CD14-positive monocyte (primary cell): ENCODE measurements at regions not wholly inside any gene's neighbourhood (a gene's known extent, or its start where the extent isn't known, plus 50 kb on each side); places are given as distances from the start of the nearest gene placed in this dataset.

Experiments used
- DNase-seq, 3 donors: peaks; one replicate each; pipeline ENCODE4 v3.0.0-alpha.2; 2011 to 2022
- H2AFZ ChIP-seq: 2 replicates; pipeline ENCODE4 v1.6.0; 2012; ENCODE audit warnings: mild to moderate bottlenecking, low read depth, low read length, inconsistent platforms; ENCODE audit not compliant: insufficient read depth, poor library complexity, severe bottlenecking
- H3K27ac ChIP-seq, 2 donors: 1 replicate in 1 of 2; 2 replicates in 1 of 2; pipeline ENCODE4 v1.5.1; 2012 to 2013; ENCODE audit warnings: low read length in 2 of 2, control low read depth in 1 of 2, inconsistent platforms in 1 of 2, low read depth in 1 of 2, mild to moderate bottlenecking in 1 of 2
- H3K27me3 ChIP-seq, 2 donors: one replicate each; pipeline versions ENCODE4 v1.6.0 to v1.6.1; 2011 to 2013; ENCODE audit warnings: low read length in 2 of 2; ENCODE audit not compliant: control insufficient read depth in 2 of 2, insufficient read depth in 2 of 2
- H3K36me3 ChIP-seq, 2 donors: replicated peaks in 1 of 2; 1 replicate in 1 of 2; 2 replicates in 1 of 2; pipeline versions ENCODE4 v1.5.1 to v1.6.1; 2012 to 2013; ENCODE audit warnings: low read length in 2 of 2, control low read depth in 1 of 2, inconsistent platforms in 1 of 2, mild to moderate bottlenecking in 1 of 2; ENCODE audit not compliant: insufficient read depth in 2 of 2, control insufficient read depth in 1 of 2
- H3K4me1 ChIP-seq, 2 donors: 1 replicate in 1 of 2; 2 replicates in 1 of 2; pipeline versions ENCODE4 v1.5.1 to v1.6.1; 2012 to 2013; ENCODE audit warnings: low read length in 2 of 2, control low read depth in 1 of 2, inconsistent platforms in 1 of 2, mild to moderate bottlenecking in 1 of 2, moderate library complexity in 1 of 2; ENCODE audit not compliant: insufficient read depth in 2 of 2, control insufficient read depth in 1 of 2
- H3K4me2 ChIP-seq: replicated peaks from 2 replicates; pipeline ENCODE3; 2012; ENCODE audit warnings: low read length, moderate library complexity, mild to moderate bottlenecking; ENCODE audit not compliant: poor library complexity, severe bottlenecking; ENCODE audit errors: extremely low read depth
- H3K4me3 ChIP-seq, 3 experiments: fragments of 200-600 bp in 1 of 3; sonication (generic) in 1 of 3; replicated peaks in 1 of 3; 1 replicate in 2 of 3; 2 replicates in 1 of 3; pipeline ENCODE4 v1.5.1; 2011 to 2013; ENCODE audit warnings: low read length in 3 of 3, mild to moderate bottlenecking in 3 of 3, control low read depth in 2 of 3, low read depth in 2 of 3, inconsistent platforms in 1 of 3, moderate library complexity in 1 of 3
- H3K79me2 ChIP-seq: 2 replicates; pipeline ENCODE4 v1.6.0; 2012; ENCODE audit warnings: mild to moderate bottlenecking, control low read depth, inconsistent platforms, low read length, moderate library complexity; ENCODE audit not compliant: insufficient read depth
- H3K9ac ChIP-seq: 2 replicates; pipeline ENCODE4 v1.6.0; 2017; ENCODE audit warnings: low read length, mild to moderate bottlenecking; ENCODE audit not compliant: insufficient read depth, poor library complexity, severe bottlenecking
- H3K9me3 ChIP-seq, 2 donors: replicated peaks in 1 of 2; 1 replicate in 1 of 2; 2 replicates in 1 of 2; pipeline versions ENCODE4 v1.5.1 to v1.6.1; 2012 to 2013; ENCODE audit warnings: low read length in 2 of 2, control low read depth in 1 of 2; ENCODE audit not compliant: control insufficient read depth in 1 of 2, insufficient read depth in 1 of 2
- H4K20me1 ChIP-seq: 2 replicates; pipeline ENCODE4 v1.6.0; 2012; ENCODE audit warnings: mild to moderate bottlenecking, low read length, control low read depth, moderate library complexity; ENCODE audit not compliant: insufficient read depth
- H3K27ac Mint-ChIP-seq, 7 donors: one replicate each; pipeline ENCODE4 v1.8.0; 2020; ENCODE audit warnings: mild to moderate bottlenecking in 7 of 7, mixed read lengths in 7 of 7, moderate library complexity in 6 of 7, inconsistent platforms in 2 of 7
- H3K27me3 Mint-ChIP-seq, 3 donors: one replicate each; pipeline ENCODE4 v1.8.0; 2021 to 2022; ENCODE audit warnings: low read depth in 3 of 3, mild to moderate bottlenecking in 3 of 3, mixed read lengths in 3 of 3, moderate library complexity in 3 of 3, inconsistent platforms in 1 of 3
- H3K36me3 Mint-ChIP-seq, 2 donors: one replicate each; pipeline ENCODE4 v1.8.0; 2020; ENCODE audit warnings: mixed read lengths in 2 of 2, inconsistent platforms in 1 of 2, mild to moderate bottlenecking in 1 of 2
- H3K4me1 Mint-ChIP-seq: one replicate; pipeline ENCODE4 v1.8.0; 2020; ENCODE audit warnings: mild to moderate bottlenecking, mixed read lengths
- H3K4me3 Mint-ChIP-seq, 2 donors: one replicate each; pipeline ENCODE4 v1.8.0; 2020; ENCODE audit warnings: mild to moderate bottlenecking in 2 of 2, mixed read lengths in 2 of 2, moderate library complexity in 1 of 2
- H3K9me3 Mint-ChIP-seq, 7 donors: one replicate each; pipeline ENCODE4 v1.8.0; 2020 to 2022; ENCODE audit warnings: mixed read lengths in 7 of 7, mild to moderate bottlenecking in 6 of 7, moderate library complexity in 6 of 7, inconsistent platforms in 2 of 7
- CTCF ChIP-seq: fragments of 200-600 bp; IDR thresholded peaks from one replicate; pipeline ENCODE4 v1.8.0; 2022; ENCODE audit warnings: antibody characterized with exemption, mild to moderate bottlenecking
- WGBS: methylation state at CpG from one replicate; pipeline ENCODE4 v1.1.5; 2013; ENCODE audit warnings: missing lambda C conversion rate; ENCODE audit not compliant: insufficient coverage; 5-methylcytosine and 5-hydroxymethylcytosine counted together
- intact Hi-C, 2 donors: fragments of 100-400 bp; cut with micrococcal nuclease; formaldehyde crosslinking; loops; one replicate each; pipeline versions ENCODE4 v1.15.0 to v1.15.1; 2023

- peaks cover 98% of the 10 kb centered on the region for H4K20me1 ChIP-seq
- H3K4me2 ChIP-seq, result no peak overlapping the region
- H3K79me2 ChIP-seq, result peaks cover 100% of the 10 kb centered on the region
- intact Hi-C loops, result no loop called here
- H3K4me1 ChIP-seq, result peaks cover 19 to 43% of the 10 kb centered on the region in 2 donors
- H3K9me3 ChIP-seq, result no peaks in the 10 kb centered on the region
- DNase-seq, result no peak
- H2AFZ ChIP-seq, result no peak overlapping the region
- no peak overlapping the region for H3K9ac ChIP-seq
- Mint-ChIP-seq H3K27ac (no peak overlapping the region), H3K27me3 (no peaks in the 10 kb centered on the region), H3K4me3 (no peak overlapping the region), H3K4me1 (peaks cover 76% of the 10 kb centered on the region), H3K9me3 (no peaks in the 10 kb centered on the region), H3K36me3 (peaks cover 7 to 17% of the 10 kb centered on the region in 2 donors)
- no peak overlapping the region for H3K27ac ChIP-seq
- TF ChIP-seq CTCF, result no peak
- no peaks in the 10 kb centered on the region for H3K27me3 ChIP-seq
- H3K36me3 ChIP-seq, result no peaks in the 10 kb centered on the region
- no peak overlapping the region for H3K4me3 ChIP-seq
Measured at GRCh38 chr18:46204143-46204542, 100.0 kb downstream of the HAUS1 start.

GRCh38 chr18:46207985-46208384 is 103.8 kb downstream of the HAUS1 start:
- no peak overlapping the region for H3K4me2 ChIP-seq
- H3K79me2 ChIP-seq, result peaks cover 99% of the 10 kb centered on the region
- no CpG with 5 or more reads among the region's 1 CpG for WGBS
- no peak overlapping the region for H3K4me3 ChIP-seq
- Mint-ChIP-seq H3K4me3 (no peak overlapping the region), H3K36me3 (peaks cover 11 to 22% of the 10 kb centered on the region in 2 donors), H3K9me3 (no peaks in the 10 kb centered on the region), H3K4me1 (peaks cover 67% of the 10 kb centered on the region), H3K27ac (no peak overlapping the region), H3K27me3 (no peaks in the 10 kb centered on the region)
- H3K36me3 ChIP-seq, result peaks cover 3 to 12% of the 10 kb centered on the region in 2 donors
- peaks cover 7 to 35% of the 10 kb centered on the region in 2 donors for H3K4me1 ChIP-seq
- H3K9ac ChIP-seq, result no peak overlapping the region
- no peak overlapping the region for H3K27ac ChIP-seq
- TF ChIP-seq CTCF, result no peak
- H3K9me3 ChIP-seq, result no peaks in the 10 kb centered on the region
- intact Hi-C loops, result no loop called here
- no peak overlapping the region for H2AFZ ChIP-seq
- H3K27me3 ChIP-seq, result no peaks in the 10 kb centered on the region
- peaks cover 99% of the 10 kb centered on the region for H4K20me1 ChIP-seq
- no peak for DNase-seq
